ENCODE measurements at regions not wholly inside any gene's neighbourhood (a gene's known extent, or its start where the extent isn't known, plus 50 kb on each side); places are given as distances from the start of the nearest gene placed in this dataset.

- TF ChIP-seq CTCF (conservative IDR thresholded peaks at IDR 0.05; ENCODE audit: low read length) (no peak), EZH2phosphoT487 (IDR thresholded peaks at IDR 0.05; ENCODE audit: borderline replicate concordance) (no peak)
Observed at GRCh38 chr13:61654481-61654880, 238.8 kb upstream of the PCDH20 start.

Data from Loucy (cell line).